EH (cell line): ENCODE measurements at regions not wholly inside any gene's neighbourhood (a gene's known extent, or its start where the extent isn't known, plus 50 kb on each side); places are given as distances from the start of the nearest gene placed in this dataset.

Experiments
- DNase-seq: peaks from one replicate; pipeline ENCODE4 v3.0.0-alpha.2; 2015; ENCODE audit warnings: low read depth

DNA sequence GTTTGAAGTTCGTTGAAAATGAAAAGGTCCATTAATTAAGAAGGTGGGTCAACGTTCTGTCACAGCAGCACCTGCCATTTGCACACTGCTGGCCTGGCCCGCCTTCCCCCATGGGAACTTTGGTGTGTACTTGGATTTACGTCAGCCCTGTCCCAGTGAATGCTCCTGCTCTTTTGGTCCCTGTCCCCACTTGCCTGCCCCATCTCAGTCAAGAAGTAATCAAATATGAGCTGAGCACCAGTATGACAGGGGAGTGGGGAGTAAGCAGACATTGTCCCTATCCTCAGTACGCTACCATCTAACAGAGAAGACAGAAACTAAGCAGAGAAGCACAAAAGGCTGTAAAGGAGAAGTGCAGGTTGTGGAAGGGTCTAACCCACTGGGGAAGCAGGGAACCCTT is 65.1 kb downstream of the SLC4A3 start:
- DNase-seq = no peak

DNA sequence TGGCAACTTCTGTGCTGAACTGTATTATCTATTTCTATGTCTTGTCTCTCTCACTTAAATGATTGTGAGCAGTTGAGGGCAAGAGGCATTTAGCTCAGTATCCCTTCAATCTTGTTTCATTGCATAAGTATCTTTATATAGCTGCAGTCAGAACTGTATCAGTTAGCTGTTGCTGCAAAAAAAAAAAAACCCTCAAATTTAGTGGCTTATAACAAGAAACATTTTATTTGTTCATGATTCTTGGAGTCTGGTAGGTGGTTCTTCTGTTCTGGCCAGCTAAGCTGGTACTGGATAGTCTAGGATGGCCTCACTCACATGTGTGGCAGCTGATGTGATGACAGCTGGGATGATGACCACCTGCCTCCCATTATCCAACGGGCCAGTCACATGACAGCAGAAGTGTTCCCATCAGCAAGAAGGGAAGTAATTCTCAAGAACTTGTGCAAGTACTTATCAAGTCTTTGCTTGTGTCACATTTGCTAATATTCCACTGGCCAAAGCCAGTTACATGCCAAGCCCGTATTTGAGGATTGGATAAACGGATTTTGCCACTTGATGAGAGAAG is 67.8 kb downstream of the SLC4A3 start:
- DNase-seq = no peak

DNA sequence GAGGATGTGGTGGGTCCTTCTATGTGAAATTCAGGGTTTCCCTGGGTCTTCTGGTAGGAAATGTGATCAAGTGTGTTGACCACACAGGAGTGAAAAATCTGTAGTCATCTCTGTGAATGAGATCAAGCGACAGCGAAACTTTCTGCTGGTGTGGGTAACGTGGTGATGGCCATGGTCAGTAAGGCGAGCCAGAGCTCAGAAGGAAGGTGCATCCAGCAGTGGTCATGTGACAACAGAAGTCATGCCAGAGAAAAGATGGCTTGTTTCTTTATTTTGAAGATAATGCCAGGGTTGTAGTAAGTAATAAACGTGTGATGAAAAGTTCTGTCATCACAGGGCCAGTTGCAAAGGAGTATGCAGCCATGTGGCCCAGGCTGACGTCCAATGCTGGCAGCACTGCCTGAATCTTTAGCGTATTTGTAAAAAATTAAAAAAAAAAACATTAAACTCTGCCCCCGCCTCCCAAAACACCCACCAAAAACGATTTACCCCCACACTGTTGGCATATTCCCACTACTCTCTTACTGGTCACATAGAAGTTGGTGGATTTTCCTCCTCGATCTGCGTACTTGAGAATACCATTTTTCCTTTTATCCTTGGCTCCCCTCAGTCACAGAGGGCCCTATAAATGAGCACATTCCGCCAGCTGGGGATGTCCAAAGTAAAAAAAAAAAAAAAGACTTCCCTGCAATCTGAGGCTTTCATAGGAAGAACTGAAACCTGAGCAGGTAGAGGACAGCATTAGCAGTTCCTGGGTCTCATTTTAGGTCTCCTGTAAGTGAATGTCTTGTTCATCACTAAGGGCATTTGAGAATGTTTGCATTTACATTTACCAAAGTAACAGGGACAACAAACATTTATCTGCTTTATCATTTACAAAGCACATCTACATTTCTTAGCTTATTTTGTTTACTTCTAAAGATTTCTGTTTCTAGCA is 70.6 kb downstream of the SLC4A3 start:
- no peak for DNase-seq

DNA sequence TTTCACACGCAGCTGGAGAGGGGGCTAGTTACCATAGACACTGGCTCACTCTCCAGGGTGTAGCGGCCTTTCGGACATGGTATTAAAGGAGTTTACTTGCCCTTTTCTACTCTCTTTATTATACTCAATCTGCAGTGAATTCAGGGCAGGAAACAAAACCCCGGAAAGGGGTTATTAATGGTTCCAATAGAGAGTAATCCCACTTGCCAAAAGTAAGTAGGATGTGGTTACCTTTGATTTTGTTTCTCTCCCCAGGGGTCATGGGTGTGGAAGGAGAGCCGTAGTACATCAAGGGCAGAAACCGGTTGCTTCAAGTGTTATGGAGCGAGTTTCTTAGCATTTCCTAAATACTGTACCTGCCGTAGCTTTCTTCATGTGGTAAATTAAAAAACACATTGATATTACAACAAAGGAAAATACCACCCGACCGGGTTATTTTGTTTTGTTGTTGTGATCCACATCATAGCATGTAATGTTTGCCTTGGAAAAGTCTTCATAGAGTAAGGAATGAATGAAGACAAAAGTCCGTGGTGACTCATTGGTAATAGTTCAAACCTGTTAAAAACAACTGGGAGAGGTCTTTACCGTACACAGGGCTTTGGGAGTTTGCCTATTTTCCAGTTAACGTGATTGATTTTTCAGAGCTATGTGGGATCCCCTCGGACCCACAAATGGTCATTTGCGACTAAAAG is 71.5 kb downstream of the SLC4A3 start:
- DNase-seq = no peak

DNA sequence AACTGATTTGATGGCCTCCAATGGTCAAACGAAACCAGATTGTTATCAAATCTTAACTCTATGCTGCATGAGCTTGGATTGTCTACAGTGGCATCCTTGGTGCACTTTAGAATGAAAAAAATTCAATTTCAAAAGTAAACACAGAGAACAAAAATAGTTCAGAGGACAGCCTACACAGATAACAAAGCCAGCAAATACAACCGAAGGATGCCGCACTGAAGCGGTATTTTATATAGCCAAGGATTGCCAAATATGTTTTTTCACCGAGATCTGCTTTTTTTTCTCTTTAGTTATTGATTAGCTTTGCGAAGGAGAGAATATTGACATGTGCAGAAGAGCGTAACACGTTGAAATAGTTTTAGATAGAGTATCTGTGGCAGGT is 72.0 kb downstream of the SLC4A3 start:
- DNase-seq = no peak

DNA sequence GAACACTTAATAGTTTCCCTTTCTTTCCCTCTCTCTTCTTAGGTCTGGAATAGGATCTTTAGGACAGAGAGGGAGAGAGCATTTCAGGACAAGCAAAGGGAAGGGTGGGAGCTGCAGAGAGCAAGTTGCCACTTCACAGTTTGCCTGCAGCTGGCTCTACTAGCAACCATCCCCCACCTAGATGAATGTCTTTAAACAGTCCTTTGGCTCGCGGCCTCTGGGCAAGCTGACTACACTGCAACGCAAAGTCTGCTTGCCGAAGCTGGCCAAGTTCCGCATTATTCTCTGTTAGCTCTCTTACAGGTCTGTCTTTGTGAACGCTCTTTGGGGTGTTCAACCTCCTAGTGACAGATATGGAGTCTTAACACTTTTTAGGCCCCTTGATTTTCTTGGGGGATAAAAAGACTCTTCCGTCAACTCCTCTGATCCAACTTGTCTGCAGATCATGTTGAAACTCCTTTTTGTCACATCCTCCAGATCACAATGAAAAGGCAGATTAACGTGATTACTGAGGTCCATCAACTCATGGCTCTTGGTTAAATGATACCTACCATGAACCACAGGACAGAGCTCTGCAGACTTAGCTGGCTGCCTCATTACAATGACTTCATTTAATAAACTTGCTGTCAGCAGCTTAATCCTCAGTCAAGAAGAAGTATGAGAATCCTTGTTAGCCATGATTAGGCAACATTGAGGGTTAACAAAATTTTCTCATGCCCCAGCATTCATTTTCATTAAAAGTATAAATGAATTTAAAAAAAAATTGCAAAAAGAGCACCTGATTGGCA is 74.6 kb downstream of the SLC4A3 start:
- peak; percentile 81 for DNase-seq

DNA sequence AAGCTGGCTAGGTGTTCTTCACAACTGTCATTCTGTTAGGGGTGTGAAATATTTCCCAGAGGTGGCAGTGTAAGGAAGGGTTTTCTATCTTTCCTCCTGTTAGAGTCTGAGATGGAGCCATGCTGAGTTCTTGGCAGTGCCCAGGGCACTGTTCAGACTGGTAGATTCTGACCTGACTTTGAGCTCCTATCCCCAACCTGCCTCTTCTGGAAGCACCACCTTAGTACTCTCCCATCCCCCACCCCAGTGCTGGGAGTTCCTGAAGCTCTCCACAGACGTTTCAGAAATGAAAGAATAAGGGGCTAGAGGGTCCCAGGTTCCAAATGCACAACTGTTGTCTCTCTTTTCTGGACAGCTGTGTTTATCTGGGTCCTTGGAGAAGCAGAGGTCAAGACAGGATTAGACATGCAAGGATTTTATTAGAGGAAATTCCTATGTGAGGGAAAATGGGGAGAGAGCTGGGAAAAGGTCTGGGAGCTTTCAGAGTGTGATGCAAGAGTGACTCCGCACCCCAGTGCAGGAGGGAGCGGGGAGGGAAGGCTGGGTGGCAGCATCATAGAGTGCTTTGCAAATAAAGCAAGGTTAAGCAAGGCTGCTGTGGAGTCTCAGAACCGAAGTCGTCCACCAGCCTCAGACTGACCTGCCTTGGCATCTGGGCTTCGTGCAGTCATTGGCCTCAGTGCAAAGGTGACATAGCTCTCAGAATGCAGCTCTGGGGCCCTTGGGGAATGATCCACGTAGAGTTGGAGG is 75.5 kb downstream of the SLC4A3 start:
- peak; percentile 92 for DNase-seq

DNA sequence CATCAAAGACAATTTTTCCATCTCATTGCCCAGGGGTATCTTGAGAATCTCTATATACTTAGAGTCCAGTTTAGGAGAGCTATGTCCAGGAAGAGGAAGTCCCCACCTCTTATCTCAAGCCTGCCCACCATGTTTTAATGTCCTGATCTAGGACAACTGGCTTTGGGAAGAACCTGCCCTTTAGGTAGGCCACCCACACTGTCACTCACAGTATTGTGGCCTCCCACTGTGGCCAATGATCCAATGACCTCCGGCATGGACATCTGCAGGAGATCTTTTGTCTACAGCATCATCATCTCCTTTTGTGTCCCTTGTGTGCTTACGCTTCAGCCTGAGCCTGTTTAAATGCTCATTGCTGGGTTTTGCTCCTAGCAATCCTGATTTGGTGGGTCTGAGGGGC is 77.4 kb downstream of the SLC4A3 start:
- no peak for DNase-seq

DNA sequence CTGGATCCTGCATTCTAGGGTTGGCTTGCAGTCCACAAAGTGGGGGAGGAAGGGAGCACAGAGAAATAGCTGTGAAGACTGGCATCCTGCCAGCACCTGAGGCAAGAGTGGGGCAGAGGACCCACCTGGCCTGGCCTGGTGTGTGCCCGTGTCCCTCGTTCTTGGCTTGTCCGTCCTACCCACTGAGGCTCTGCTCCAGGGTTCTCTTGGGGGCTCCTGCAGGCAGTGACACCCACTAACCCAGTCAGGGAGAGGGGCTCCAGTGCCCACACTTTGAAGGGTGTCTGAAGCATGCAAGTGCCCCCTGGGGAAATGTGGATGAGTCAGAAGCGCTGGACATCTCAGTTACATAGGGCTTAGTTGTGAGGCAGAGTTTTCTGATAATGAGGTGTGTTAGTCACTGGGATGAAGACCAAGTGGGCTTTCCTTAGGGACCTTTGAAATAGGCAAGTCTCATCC is 79.4 kb downstream of the SLC4A3 start:
- DNase-seq = peak; percentile 81

DNA sequence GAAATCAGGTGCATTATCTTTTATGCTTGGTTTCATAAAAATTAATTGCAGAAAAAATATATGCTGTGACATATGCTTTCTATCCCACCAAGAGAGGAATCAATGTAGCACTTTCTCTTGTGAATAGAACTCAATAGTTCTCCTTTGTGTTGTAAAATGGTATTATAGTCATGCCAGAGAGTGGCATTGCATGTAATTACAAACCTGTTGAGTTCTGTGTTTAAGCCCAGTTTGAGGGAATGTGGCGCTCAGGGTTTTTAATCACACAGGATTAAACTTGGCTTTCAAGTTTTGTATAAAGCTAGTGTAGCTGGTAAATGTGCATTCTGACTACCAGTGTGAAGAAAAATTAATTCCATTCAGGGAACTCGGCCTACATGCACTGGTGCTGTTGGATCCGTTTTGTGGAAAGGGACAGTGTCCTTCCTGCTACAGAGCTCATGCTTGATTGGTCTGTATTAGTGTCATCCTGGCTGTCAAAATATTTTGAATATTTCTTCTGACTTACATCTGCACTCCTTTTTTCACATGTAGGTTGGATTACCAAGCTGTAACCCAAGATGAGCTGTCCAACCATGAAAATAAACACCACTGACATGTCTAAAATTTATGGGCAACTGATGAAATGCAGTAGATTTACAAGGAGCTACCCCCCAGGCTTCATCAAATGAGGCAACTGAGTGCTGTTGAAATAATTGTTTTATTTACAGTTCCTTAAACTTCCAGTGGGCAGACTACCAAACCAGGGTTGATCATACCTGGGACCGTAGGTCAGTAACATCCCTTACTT is 80.3 kb downstream of the SLC4A3 start:
- DNase-seq = peak; percentile 84

DNA sequence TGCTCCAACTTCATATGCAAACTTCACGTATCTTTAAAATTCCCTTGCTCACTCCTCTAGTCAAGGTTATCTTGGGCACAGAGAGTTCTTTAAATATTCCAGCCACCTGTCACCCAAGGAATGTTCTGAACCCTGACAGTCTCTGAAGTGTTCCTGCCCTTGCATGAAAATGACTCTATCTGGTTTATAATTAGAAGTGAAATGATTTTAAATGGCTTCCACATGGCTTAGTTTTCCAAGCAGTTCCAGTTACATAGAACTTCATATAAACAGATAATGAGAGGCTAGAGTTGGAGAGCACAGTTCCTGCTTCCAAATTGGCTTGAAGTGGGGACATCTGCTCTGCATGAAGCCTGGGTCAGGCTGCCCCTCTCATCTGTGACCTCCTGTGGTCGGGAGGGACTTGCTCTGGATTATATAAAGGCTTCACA is 81.9 kb downstream of the SLC4A3 start:
- DNase-seq = peak; percentile 32

DNA sequence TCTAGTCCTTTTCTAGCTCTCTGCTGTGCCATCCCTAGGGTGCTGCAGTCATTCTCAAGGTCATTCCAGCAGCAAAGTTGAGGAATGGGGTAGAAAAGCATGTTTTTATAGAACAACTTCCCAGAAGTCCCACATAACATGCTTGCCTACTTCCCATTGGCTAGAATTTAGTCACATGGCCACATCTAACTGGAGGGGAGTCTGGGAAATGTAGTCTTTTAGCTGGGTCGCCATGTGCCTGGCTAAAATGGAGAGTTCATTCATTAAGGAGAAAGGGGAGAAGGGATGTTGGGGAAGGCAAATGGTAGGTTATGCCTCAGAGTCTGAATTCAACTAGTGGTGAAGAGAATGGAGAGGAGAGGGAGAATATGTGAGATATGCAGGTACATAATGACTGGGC is 85.7 kb downstream of the SLC4A3 start:
- DNase-seq = peak; percentile 68

DNA sequence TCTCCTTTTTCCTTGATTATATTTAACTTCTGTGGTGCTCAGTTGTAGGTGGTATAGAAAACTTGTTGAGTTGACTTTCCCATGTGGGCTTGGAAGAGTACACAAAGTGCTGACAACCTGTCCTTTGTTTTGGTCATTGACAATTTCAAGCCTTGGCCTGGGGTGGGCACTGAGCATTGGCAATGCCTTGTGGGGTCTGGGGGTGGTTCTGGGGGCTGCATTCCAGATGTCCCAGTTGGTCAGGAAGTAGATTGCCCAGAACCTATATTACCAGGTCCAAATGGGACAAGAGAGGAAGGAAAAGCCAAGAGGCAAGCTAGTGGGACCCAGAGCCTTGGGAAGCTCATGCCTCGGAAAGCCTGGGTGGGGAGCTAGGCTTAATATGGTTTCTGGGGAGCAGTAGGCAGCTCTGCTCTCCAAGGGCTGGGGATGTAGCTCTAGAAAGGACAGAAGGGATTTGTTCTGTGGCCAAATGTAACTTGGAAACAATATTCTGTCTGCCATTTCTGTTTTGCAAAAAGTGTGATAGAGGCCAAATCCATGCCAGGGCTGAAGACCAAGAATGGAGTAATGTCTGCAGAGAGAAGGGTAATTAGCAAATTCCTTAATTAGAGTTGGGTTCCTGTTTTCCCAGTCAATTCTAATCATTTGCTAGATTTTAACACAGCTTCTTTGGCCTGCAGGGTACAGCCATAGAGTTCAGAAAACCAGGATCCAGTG is 87.4 kb downstream of the SLC4A3 start:
- no peak for DNase-seq

DNA sequence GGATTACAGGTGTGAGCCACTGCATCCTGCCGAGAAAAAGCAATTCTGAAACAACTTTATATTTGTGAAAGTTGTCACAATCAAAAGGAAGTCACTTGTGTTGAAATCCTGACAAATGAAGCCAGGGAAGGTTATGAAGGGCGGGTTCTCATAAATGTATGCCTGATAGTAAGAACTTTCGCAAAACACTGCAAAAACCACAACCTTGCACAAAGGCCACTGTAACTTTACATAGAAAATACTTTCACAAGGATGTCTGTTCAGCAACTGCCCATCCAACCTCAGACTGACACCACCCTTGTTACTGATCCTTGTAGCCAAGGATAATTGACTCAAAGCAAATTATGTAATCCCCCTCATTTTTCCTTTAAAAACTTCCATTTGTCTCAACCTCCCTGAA is 90.6 kb downstream of the SLC4A3 start:
- DNase-seq = peak; percentile 19

DNA sequence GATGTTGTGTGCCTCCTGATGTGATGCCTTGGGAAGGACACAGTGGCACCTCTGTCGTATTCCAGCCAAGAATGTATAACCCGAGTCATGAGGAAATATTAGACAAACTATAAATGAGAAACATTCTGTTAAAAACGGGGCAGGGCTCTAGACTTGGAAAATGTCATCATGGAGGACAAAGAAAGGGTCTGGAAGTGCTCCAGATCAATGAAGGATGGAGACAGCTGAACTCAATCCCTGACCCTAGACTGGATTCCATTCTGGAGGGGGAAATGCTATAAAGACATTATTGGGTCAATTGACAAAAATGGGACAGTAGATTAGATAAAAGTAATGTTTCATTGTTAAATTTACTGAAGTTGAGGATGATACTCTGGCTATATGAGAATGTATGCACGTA is 92.1 kb downstream of the SLC4A3 start:
- DNase-seq = no peak

DNA sequence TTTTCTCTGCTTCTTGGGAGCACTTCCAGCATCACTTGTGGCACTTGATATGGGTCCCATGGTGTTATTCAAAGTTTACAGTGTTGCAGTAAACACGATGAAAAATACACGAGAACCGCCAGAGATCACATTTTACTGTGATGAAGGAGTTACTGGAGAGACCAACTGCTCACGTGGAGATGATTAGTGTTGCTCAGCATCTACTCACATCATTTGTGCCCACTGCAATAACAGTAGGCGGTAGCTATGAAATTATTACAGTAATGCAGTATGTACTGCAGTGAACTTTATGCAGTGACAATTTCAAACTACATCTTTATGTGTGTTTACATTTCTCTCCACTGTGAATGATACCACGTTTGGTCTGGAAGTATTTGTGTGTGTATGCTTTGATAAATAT is 93.5 kb downstream of the SLC4A3 start:
- DNase-seq = no peak

DNA sequence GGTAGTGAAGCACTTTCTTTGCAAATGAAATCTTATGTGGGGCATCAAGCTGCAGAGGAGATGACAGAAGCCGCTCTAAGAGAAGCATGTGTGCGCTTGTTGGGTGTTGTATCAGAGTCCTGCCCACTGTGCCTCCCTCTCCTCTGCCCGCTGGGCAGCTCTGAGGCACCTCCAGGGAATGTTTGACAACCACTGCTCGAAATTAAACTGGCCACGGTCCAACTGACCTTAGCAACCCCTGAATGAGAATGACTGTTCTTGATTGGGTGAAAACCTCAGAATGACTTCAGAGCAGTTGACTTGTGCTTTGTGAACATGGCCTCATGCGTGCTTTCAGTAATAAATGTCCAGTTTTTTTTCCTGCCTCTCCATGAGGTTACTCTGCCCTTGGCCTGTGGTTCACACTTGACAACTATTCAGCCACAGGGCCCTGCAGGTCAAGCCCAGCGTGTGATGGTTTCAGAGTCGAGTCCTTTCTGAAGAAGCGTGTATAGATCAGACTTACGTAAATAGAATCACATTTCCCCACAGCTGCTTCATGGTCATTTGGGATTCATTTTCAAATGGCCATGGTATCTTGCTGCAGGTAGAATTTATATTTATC is 94.9 kb downstream of the SLC4A3 start:
- DNase-seq = peak; percentile 51

DNA sequence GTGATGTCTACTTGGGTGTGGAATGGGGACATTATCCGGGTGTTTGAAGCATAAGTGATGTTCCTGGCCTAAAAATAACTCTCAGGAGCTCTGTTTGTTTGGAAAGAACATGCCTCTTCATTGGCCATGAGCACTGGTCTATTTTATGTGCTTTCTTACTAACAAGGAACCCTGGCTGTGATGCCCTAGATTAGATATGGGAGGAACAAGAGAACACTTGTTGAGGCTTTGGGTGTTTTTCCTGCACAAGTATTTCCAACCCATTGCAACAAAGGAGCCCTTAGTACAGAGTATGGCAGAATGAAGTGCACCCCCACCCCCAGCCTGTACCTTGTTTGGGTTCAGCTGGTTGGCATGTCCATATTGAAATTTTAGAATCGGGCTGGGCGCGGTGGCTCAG is 95.9 kb downstream of the SLC4A3 start:
- no peak for DNase-seq

DNA sequence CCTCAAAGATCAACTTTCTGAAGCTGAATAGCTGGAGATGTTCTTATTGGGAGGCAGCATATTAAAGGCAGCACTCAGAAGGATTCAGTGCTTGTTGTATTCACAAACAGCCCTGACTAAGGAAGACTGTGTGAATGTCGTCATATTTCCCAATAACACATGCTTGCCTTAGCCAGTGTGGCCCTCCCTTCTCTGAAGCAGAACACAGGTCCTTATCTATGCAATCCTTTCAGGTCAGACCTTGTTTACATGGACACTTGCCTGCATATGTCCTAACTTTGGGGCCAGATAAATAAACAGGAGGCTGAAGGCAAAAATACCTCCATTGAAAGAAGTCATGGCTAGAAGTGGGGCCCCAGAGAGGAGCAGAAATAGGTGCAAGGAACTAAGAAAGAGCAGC is 97.2 kb downstream of the SLC4A3 start:
- peak; percentile 30 for DNase-seq

DNA sequence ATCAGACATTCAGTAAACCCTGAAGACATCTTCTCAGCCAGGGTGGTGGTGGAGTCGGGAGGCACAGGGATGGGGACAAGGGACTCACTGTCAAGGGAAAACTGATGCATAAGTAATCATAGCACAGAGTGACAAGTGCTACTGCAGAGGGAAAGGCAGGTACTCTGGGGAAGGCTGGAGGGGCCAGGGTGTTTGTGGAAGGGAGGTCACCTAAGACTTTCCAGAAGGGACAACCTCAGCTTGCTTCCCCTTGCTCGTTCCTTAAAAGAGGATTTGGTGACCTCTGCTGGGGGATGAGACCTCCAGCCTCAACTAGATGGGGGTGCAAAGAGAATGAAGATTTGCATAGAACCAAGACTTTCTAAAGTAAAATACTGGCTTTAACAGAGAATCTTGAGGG is 99.5 kb downstream of the SLC4A3 start:
- peak; percentile 45 for DNase-seq
